Small intestine (tissue), 7 donors: ENCODE measurements at regions not wholly inside any gene's neighbourhood (a gene's known extent, or its start where the extent isn't known, plus 50 kb on each side); places are given as distances from the start of the nearest gene placed in this dataset.

Experiments used
- DNase-seq, 2 donors: peaks; one replicate each; pipeline versions ENCODE4 v3.0.0 to v3.0.0-alpha.2; 2013
- FAIRE-seq: peaks from 2 replicates; lab custom pipeline; 2012; peaks lifted over from hg19 to GRCh38; lab: Jason Lieb, UNC
- H3K27ac ChIP-seq, 3 donors: one replicate each; pipeline ENCODE4 v1.5.1; 2013; ENCODE audit warnings: low read length in 2 of 3, mild to moderate bottlenecking in 2 of 3, control low read depth in 1 of 3, inconsistent platforms in 1 of 3, low read depth in 1 of 3, moderate library complexity in 1 of 3
- H3K27me3 ChIP-seq, 3 donors: one replicate each; pipeline ENCODE4 v1.6.1; 2013; ENCODE audit warnings: low read length in 3 of 3, inconsistent platforms in 1 of 3; ENCODE audit not compliant: control insufficient read depth in 3 of 3, insufficient read depth in 3 of 3
- H3K36me3 ChIP-seq, 3 donors: one replicate each; pipeline ENCODE4 v1.6.1; 2013; ENCODE audit warnings: low read length in 3 of 3, inconsistent platforms in 1 of 3, low read depth in 1 of 3, mild to moderate bottlenecking in 1 of 3, moderate library complexity in 1 of 3; ENCODE audit not compliant: control insufficient read depth in 3 of 3, insufficient read depth in 2 of 3
- H3K4me1 ChIP-seq, 3 donors: one replicate each; pipeline ENCODE4 v1.6.1; 2013; ENCODE audit warnings: low read length in 2 of 3, inconsistent platforms in 1 of 3, low read depth in 1 of 3, mild to moderate bottlenecking in 1 of 3, moderate library complexity in 1 of 3; ENCODE audit not compliant: control insufficient read depth in 3 of 3, insufficient read depth in 2 of 3
- H3K4me3 ChIP-seq, 3 donors: one replicate each; pipeline ENCODE4 v1.5.1; 2013; ENCODE audit warnings: low read length in 3 of 3, control low read depth in 1 of 3, inconsistent platforms in 1 of 3, low read depth in 1 of 3, mild to moderate bottlenecking in 1 of 3, moderate library complexity in 1 of 3
- H3K9me3 ChIP-seq, 2 donors: one replicate each; pipeline ENCODE4 v1.6.1; 2013; ENCODE audit warnings: low read depth in 1 of 2, low read length in 1 of 2; ENCODE audit not compliant: control insufficient read depth in 2 of 2, insufficient read depth in 1 of 2
- WGBS, 3 donors: extraction: QIAGEN DNeasy Blood & Tissue Kit; methylation state at CpG; one replicate each; pipeline ENCODE4 v1.1.7; 2013; 5-methylcytosine and 5-hydroxymethylcytosine counted together
- donor health status: healthy with polysubstance abuse.
- donor health status: control.
- donor health status: control.
- donor health status: Bipolar disorder and iron deficiency.
- donor health status: healthy.

GRCh38 chr22:22036588-22036987 lies 54.0 kb upstream of the TOP3B start:
- WGBS, 3 donors, result 89 to 95% (median 94%) methylated on average over 3 of the region's 3 CpGs
- H3K27ac ChIP-seq, result no peak overlapping the region
- H3K4me3 ChIP-seq, result no peak overlapping the region
- H3K27me3 ChIP-seq, result peaks cover 0 to 3% (median 2%) of the 10 kb centered on the region in 3 donors
- H3K9me3 ChIP-seq, result no peaks in the 10 kb centered on the region
- no peaks in the 10 kb centered on the region for H3K36me3 ChIP-seq
- FAIRE-seq (no peak), DNase-seq (no peak)
- H3K4me1 ChIP-seq, result no peaks in the 10 kb centered on the region

GRCh38 chr22:22035771-22036314 lies 53.3 kb upstream of the TOP3B start:
- DNase-seq (no peak), FAIRE-seq (no peak)
- H3K4me1 ChIP-seq, result no peaks in the 10 kb centered on the region
- H3K27me3 ChIP-seq, result peaks cover 0 to 5% (median 3%) of the 10 kb centered on the region in 3 donors
- no peak overlapping the region for H3K27ac ChIP-seq
- no peaks in the 10 kb centered on the region for H3K9me3 ChIP-seq
- H3K4me3 ChIP-seq, result no peak overlapping the region
- H3K36me3 ChIP-seq, result no peaks in the 10 kb centered on the region
- WGBS, 3 donors, result 85 to 89% (median 85%) methylated on average over 4 of the region's 4 CpGs

GRCh38 chr22:22035203-22035602 lies 52.6 kb upstream of the TOP3B start:
- Histone ChIP-seq H3K4me1 (no peaks in the 10 kb centered on the region), H3K36me3 (no peaks in the 10 kb centered on the region), H3K27ac (no peak overlapping the region), H3K27me3 (peaks cover 0 to 5% (median 3%) of the 10 kb centered on the region in 3 donors), H3K9me3 (no peaks in the 10 kb centered on the region), H3K4me3 (no peak overlapping the region)
- DNase-seq (no peak), FAIRE-seq (no peak)

- H3K4me1 ChIP-seq, result no peaks in the 10 kb centered on the region
- no peaks in the 10 kb centered on the region for H3K9me3 ChIP-seq
- no peak for FAIRE-seq
- H3K27ac ChIP-seq, result no peak overlapping the region
- H3K4me3 ChIP-seq, result no peak overlapping the region
- DNase-seq, result no peak
- peaks cover 0 to 4% (median 3%) of the 10 kb centered on the region in 3 donors for H3K27me3 ChIP-seq
- 60 to 80% (median 65%) methylated on average over 3 of the region's 3 CpGs for WGBS, 3 donors
- H3K36me3 ChIP-seq, result no peaks in the 10 kb centered on the region
Measured at GRCh38 chr22:22034469-22035132, 52.0 kb upstream of the TOP3B start.

GRCh38 chr22:22033803-22034468 lies 51.3 kb upstream of the TOP3B start:
- Histone ChIP-seq H3K4me3 (no peak overlapping the region), H3K27ac (no peak overlapping the region), H3K9me3 (no peaks in the 10 kb centered on the region), H3K4me1 (no peaks in the 10 kb centered on the region), H3K27me3 (peaks cover 0 to 3% (median 3%) of the 10 kb centered on the region in 3 donors), H3K36me3 (no peaks in the 10 kb centered on the region)
- DNase-seq (no peak), FAIRE-seq (no peak)
- WGBS, 3 donors, result 57 to 84% (median 79%) methylated on average over 5 of the region's 5 CpGs

GRCh38 chr22:22032906-22033802 lies 50.6 kb upstream of the TOP3B start:
- no peaks in the 10 kb centered on the region for H3K9me3 ChIP-seq
- DNase-seq (no peak), FAIRE-seq (no peak)
- WGBS, 3 donors, result 85 to 86% (median 85%) methylated on average over 7 of the region's 7 CpGs
- H3K4me3 ChIP-seq, result no peak overlapping the region
- no peaks in the 10 kb centered on the region for H3K36me3 ChIP-seq
- H3K27me3 ChIP-seq, result peaks cover 0 to 3% (median 3%) of the 10 kb centered on the region in 3 donors
- H3K27ac ChIP-seq, result no peak overlapping the region
- H3K4me1 ChIP-seq, result no peaks in the 10 kb centered on the region

GRCh38 chr22:22032099-22032905 lies 49.7 kb upstream of the TOP3B start:
- FAIRE-seq (no peak), DNase-seq (no peak)
- Histone ChIP-seq H3K4me1 (no peaks in the 10 kb centered on the region), H3K9me3 (no peaks in the 10 kb centered on the region), H3K36me3 (no peaks in the 10 kb centered on the region), H3K4me3 (no peak overlapping the region), H3K27me3 (peaks cover 0 to 3% (median 3%) of the 10 kb centered on the region in 3 donors), H3K27ac (no peak overlapping the region)
- 60 to 71% (median 64%) methylated on average over 4 of the region's 4 CpGs for WGBS, 3 donors
